Neutrophil (primary cell): ENCODE measurements at regions not wholly inside any gene's neighbourhood (a gene's known extent, or its start where the extent isn't known, plus 50 kb on each side); places are given as distances from the start of the nearest gene placed in this dataset.

Experiments
- H3K27ac ChIP-seq: fragments of 200-600 bp; sonication (generic); 2 replicates; pipeline ENCODE4 v1.5.1; 2016; ENCODE audit warnings: mild to moderate bottlenecking, moderate library complexity
- H3K27me3 ChIP-seq: fragments of 200-600 bp; sonication (generic); 2 replicates; pipeline ENCODE4 v1.6.0; 2016; ENCODE audit warnings: mild to moderate bottlenecking
- H3K36me3 ChIP-seq: fragments of 200-600 bp; sonication (generic); 2 replicates; pipeline ENCODE4 v1.5.1; 2017
- H3K4me1 ChIP-seq, 2 experiments: fragments of 200-600 bp in 1 of 2; sonication (generic) in 1 of 2; 1 replicate in 1 of 2; 2 replicates in 1 of 2; pipeline versions ENCODE4 v1.5.1 to v1.6.1; 2013 to 2016; ENCODE audit warnings: low read depth in 1 of 2, low read length in 1 of 2, mild to moderate bottlenecking in 1 of 2, moderate library complexity in 1 of 2; ENCODE audit not compliant: control insufficient read depth in 1 of 2, insufficient read depth in 1 of 2
- H3K4me3 ChIP-seq, 2 experiments: fragments of 200-600 bp in 1 of 2; sonication (generic) in 1 of 2; 1 replicate in 1 of 2; 2 replicates in 1 of 2; pipeline ENCODE4 v1.5.1; 2013 to 2016; ENCODE audit warnings: low read depth in 1 of 2, low read length in 1 of 2, mild to moderate bottlenecking in 1 of 2, moderate library complexity in 1 of 2
- H3K9me3 ChIP-seq: fragments of 200-600 bp; sonication (generic); 2 replicates; pipeline ENCODE4 v1.5.1; 2016
- CTCF ChIP-seq: fragments of 200-600 bp; sonication (generic); IDR thresholded peaks from 2 replicates; pipeline ENCODE4 v1.5.1; 2016; ENCODE audit warnings: antibody characterized with exemption

- Histone ChIP-seq H3K27me3 (no peaks in the 10 kb centered on the region), H3K4me3 (no peak overlapping the region), H3K4me1 (no peaks in the 10 kb centered on the region), H3K36me3 (no peaks in the 10 kb centered on the region), H3K27ac (no peak overlapping the region), H3K9me3 (no peaks in the 10 kb centered on the region)
- TF ChIP-seq CTCF, result no peak
Measured at GRCh38 chr18:78612318-78612717, 367.3 kb upstream of the SALL3 start.

- Histone ChIP-seq H3K27ac (no peak overlapping the region), H3K4me1 (no peaks in the 10 kb centered on the region), H3K4me3 (no peak overlapping the region), H3K36me3 (no peaks in the 10 kb centered on the region), H3K9me3 (no peaks in the 10 kb centered on the region), H3K27me3 (no peaks in the 10 kb centered on the region)
- TF ChIP-seq CTCF, result no peak
Measured at GRCh38 chr18:78612801-78613200, 366.8 kb upstream of the SALL3 start.

- H3K27ac ChIP-seq, result no peak overlapping the region
- no peaks in the 10 kb centered on the region for H3K36me3 ChIP-seq
- no peak overlapping the region for H3K4me3 ChIP-seq
- no peaks in the 10 kb centered on the region for H3K27me3 ChIP-seq
- H3K4me1 ChIP-seq, result no peaks in the 10 kb centered on the region
- H3K9me3 ChIP-seq, result no peaks in the 10 kb centered on the region
- TF ChIP-seq CTCF, result no peak
Measured at GRCh38 chr18:78618726-78619125, 360.9 kb upstream of the SALL3 start.

GRCh38 chr18:78619854-78620253 is 359.8 kb upstream of the SALL3 start:
- no peaks in the 10 kb centered on the region for H3K36me3 ChIP-seq
- H3K27ac ChIP-seq, result no peak overlapping the region
- no peaks in the 10 kb centered on the region for H3K9me3 ChIP-seq
- TF ChIP-seq CTCF, result no peak
- no peaks in the 10 kb centered on the region for H3K4me1 ChIP-seq
- H3K4me3 ChIP-seq, result no peak overlapping the region
- H3K27me3 ChIP-seq, result peaks cover 9% of the 10 kb centered on the region

- H3K27me3 ChIP-seq, result peaks cover 14% of the 10 kb centered on the region
- TF ChIP-seq CTCF, result no peak
- H3K4me1 ChIP-seq, result no peaks in the 10 kb centered on the region
- H3K36me3 ChIP-seq, result no peaks in the 10 kb centered on the region
- H3K9me3 ChIP-seq, result no peaks in the 10 kb centered on the region
- H3K4me3 ChIP-seq, result no peak overlapping the region
- H3K27ac ChIP-seq, result no peak overlapping the region
Measured at GRCh38 chr18:78620326-78620725, 359.3 kb upstream of the SALL3 start.

GRCh38 chr18:78621141-78621755 is 358.4 kb upstream of the SALL3 start:
- no peak for TF ChIP-seq CTCF
- no peak overlapping the region for H3K4me3 ChIP-seq
- H3K27ac ChIP-seq, result no peak overlapping the region
- H3K9me3 ChIP-seq, result no peaks in the 10 kb centered on the region
- no peaks in the 10 kb centered on the region for H3K4me1 ChIP-seq
- no peaks in the 10 kb centered on the region for H3K36me3 ChIP-seq
- H3K27me3 ChIP-seq, result peaks cover 23% of the 10 kb centered on the region
